SJSA1 (cell line): ENCODE measurements at regions not wholly inside any gene's neighbourhood (a gene's known extent, or its start where the extent isn't known, plus 50 kb on each side); places are given as distances from the start of the nearest gene placed in this dataset.

Experiments
- DNase-seq, 2 experiments: peaks; one replicate each; pipeline ENCODE4 v3.0.0-alpha.2; 2015 to 2020; ENCODE audit warnings: low spot score in 2 of 2, low read depth in 1 of 2
- H3K27ac ChIP-seq: fragments of 250-450 bp; sonication (Bioruptor Pico); 2 replicates; pipeline ENCODE4 v1.5.1; 2020; ENCODE audit warnings: mild to moderate bottlenecking, moderate library complexity
- H3K27me3 ChIP-seq: fragments of 250-450 bp; sonication (Bioruptor Pico); replicated peaks from 2 replicates; pipeline ENCODE4 v1.5.1; 2020; ENCODE audit warnings: mild to moderate bottlenecking, moderate library complexity
- H3K36me3 ChIP-seq: fragments of 250-450 bp; sonication (Bioruptor Pico); 2 replicates; pipeline ENCODE4 v1.5.1; 2020; ENCODE audit warnings: mild to moderate bottlenecking
- H3K4me1 ChIP-seq: fragments of 250-450 bp; sonication (Bioruptor Pico); replicated peaks from 2 replicates; pipeline ENCODE4 v1.6.1; 2021; ENCODE audit warnings: mild to moderate bottlenecking
- H3K4me3 ChIP-seq: fragments of 250-450 bp; sonication (Bioruptor Pico); 2 replicates; pipeline ENCODE4 v1.5.1; 2020; ENCODE audit warnings: mild to moderate bottlenecking
- H3K9me3 ChIP-seq: fragments of 250-450 bp; sonication (Bioruptor Pico); replicated peaks from 2 replicates; pipeline ENCODE4 v1.5.1; 2020; ENCODE audit warnings: mild to moderate bottlenecking

GRCh38 chr5:115366223-115366622, 69.8 kb upstream of the CCDC112 start:
- Histone ChIP-seq H3K9me3 (no peaks in the 10 kb centered on the region), H3K27ac (peak overlapping the region; percentile 52), H3K36me3 (no peaks in the 10 kb centered on the region), H3K4me1 (peaks cover 13% of the 10 kb centered on the region), H3K27me3 (no peaks in the 10 kb centered on the region), H3K4me3 (no peak overlapping the region)
- DNase-seq = peak; percentile 75 to 85

GRCh38 chr5:115363879-115364278, 67.4 kb upstream of the CCDC112 start:
- Histone ChIP-seq H3K9me3 (no peaks in the 10 kb centered on the region), H3K27ac (no peak overlapping the region), H3K27me3 (no peaks in the 10 kb centered on the region), H3K36me3 (no peaks in the 10 kb centered on the region), H3K4me1 (peaks cover 20% of the 10 kb centered on the region), H3K4me3 (no peak overlapping the region)
- DNase-seq = no peak

GRCh38 chr5:115360046-115360685, 63.7 kb upstream of the CCDC112 start:
- peaks cover 6% of the 10 kb centered on the region for H3K4me1 ChIP-seq
- H3K9me3 ChIP-seq = no peaks in the 10 kb centered on the region
- no peak overlapping the region for H3K27ac ChIP-seq
- H3K27me3 ChIP-seq = no peaks in the 10 kb centered on the region
- DNase-seq = no peak
- no peaks in the 10 kb centered on the region for H3K36me3 ChIP-seq
- H3K4me3 ChIP-seq = no peak overlapping the region

- Histone ChIP-seq H3K9me3 (no peaks in the 10 kb centered on the region), H3K4me3 (no peak overlapping the region), H3K36me3 (no peaks in the 10 kb centered on the region), H3K4me1 (peaks cover 16% of the 10 kb centered on the region), H3K27me3 (no peaks in the 10 kb centered on the region), H3K27ac (no peak overlapping the region)
- DNase-seq = no peak
Measured at GRCh38 chr5:115355767-115356381, 59.4 kb upstream of the CCDC112 start.

- no peaks in the 10 kb centered on the region for H3K27me3 ChIP-seq
- H3K4me3 ChIP-seq = no peak overlapping the region
- H3K36me3 ChIP-seq = no peaks in the 10 kb centered on the region
- H3K27ac ChIP-seq = no peak overlapping the region
- no peaks in the 10 kb centered on the region for H3K9me3 ChIP-seq
- H3K4me1 ChIP-seq = peaks cover 17% of the 10 kb centered on the region
- no peak for DNase-seq
Measured at GRCh38 chr5:115355095-115355494, 58.6 kb upstream of the CCDC112 start.

- H3K27me3 ChIP-seq = no peaks in the 10 kb centered on the region
- no peaks in the 10 kb centered on the region for H3K9me3 ChIP-seq
- no peak for DNase-seq
- peaks cover 24% of the 10 kb centered on the region for H3K4me1 ChIP-seq
- H3K4me3 ChIP-seq = no peak overlapping the region
- no peaks in the 10 kb centered on the region for H3K36me3 ChIP-seq
- no peak overlapping the region for H3K27ac ChIP-seq
Measured at GRCh38 chr5:115354246-115354645, 57.8 kb upstream of the CCDC112 start.

- no peaks in the 10 kb centered on the region for H3K9me3 ChIP-seq
- no peaks in the 10 kb centered on the region for H3K36me3 ChIP-seq
- H3K4me1 ChIP-seq = peaks cover 31% of the 10 kb centered on the region
- H3K27me3 ChIP-seq = no peaks in the 10 kb centered on the region
- DNase-seq = no peak
- no peak overlapping the region for H3K4me3 ChIP-seq
- no peak overlapping the region for H3K27ac ChIP-seq
Measured at GRCh38 chr5:115352571-115352970, 56.1 kb upstream of the CCDC112 start.

GRCh38 chr5:115351356-115352195, 55.1 kb upstream of the CCDC112 start:
- H3K27me3 ChIP-seq = no peaks in the 10 kb centered on the region
- no peaks in the 10 kb centered on the region for H3K36me3 ChIP-seq
- DNase-seq = peak in 1 of 2 experiments; percentile 82
- no peaks in the 10 kb centered on the region for H3K9me3 ChIP-seq
- H3K4me1 ChIP-seq = peaks cover 31% of the 10 kb centered on the region
- peak overlapping the region; percentile 26 for H3K27ac ChIP-seq
- no peak overlapping the region for H3K4me3 ChIP-seq

- DNase-seq = peak in 1 of 2 experiments; percentile 12
Measured at GRCh38 chr5:115350894-115351293, 54.4 kb upstream of the CCDC112 start.

GRCh38 chr5:115349001-115349817, 52.8 kb upstream of the CCDC112 start:
- DNase-seq = peak; percentile 78 to 79
- Histone ChIP-seq H3K4me1 (peaks cover 33% of the 10 kb centered on the region), H3K9me3 (no peaks in the 10 kb centered on the region), H3K27ac (peak overlapping the region; percentile 54), H3K4me3 (no peak overlapping the region), H3K27me3 (no peaks in the 10 kb centered on the region), H3K36me3 (no peaks in the 10 kb centered on the region)

More at GRCh38 chr5:115350894-115351293, 54.4 kb upstream of the CCDC112 start:
- Histone ChIP-seq H3K4me1 (peaks cover 31% of the 10 kb centered on the region), H3K27ac (0 out of 2 replicates have a peak overlapping the region, but pooled peaks have one; percentile 4), H3K9me3 (no peaks in the 10 kb centered on the region), H3K27me3 (no peaks in the 10 kb centered on the region), H3K36me3 (no peaks in the 10 kb centered on the region), H3K4me3 (no peak overlapping the region)

GRCh38 chr5:115348175-115348574, 51.7 kb upstream of the CCDC112 start:
- H3K4me1 ChIP-seq = peaks cover 42% of the 10 kb centered on the region
- no peak overlapping the region for H3K4me3 ChIP-seq
- no peak for DNase-seq
- H3K9me3 ChIP-seq = no peaks in the 10 kb centered on the region
- H3K27ac ChIP-seq = no peak overlapping the region
- H3K27me3 ChIP-seq = no peaks in the 10 kb centered on the region
- H3K36me3 ChIP-seq = no peaks in the 10 kb centered on the region
